ENCODE measurements at regions not wholly inside any gene's neighbourhood (a gene's known extent, or its start where the extent isn't known, plus 50 kb on each side); places are given as distances from the start of the nearest gene placed in this dataset.

- no peak for TF ChIP-seq ZNF274 (IDR thresholded peaks at IDR 0.05; ENCODE audit: low read depth, low read length)
- TF ChIP-seq SUZ12 (IDR thresholded peaks at IDR 0.05; ENCODE audit: extremely low read depth, insufficient read depth, insufficient read length): no peak
- TF ChIP-seq YY1 (IDR thresholded peaks at IDR 0.05; ENCODE audit: insufficient read depth, insufficient read length): no peak
Observed at GRCh38 chr1:80310703-80311245, 1304.2 kb upstream of the ADGRL4 start.
